ENCODE measurements at regions not wholly inside any gene's neighbourhood (a gene's known extent, or its start where the extent isn't known, plus 50 kb on each side); places are given as distances from the start of the nearest gene placed in this dataset.

DNA sequence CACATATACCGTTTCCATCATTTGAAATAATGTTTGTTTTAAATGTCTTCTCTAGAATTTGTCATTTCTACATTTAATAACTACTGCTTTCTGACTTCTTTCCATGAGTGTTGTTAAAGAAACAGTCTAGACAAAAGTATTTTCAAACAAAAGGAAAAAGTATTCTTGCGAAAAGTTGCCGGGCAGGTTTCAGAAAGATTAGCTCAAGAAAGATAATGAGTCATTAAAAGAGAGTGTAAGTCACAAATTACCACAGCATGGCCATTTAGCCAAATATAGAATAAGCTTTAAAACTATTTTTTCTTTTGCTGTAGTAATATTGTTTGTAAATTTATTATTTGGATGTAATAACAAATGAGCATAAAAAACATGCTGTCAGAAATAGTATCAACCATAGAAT, 493.0 kb downstream of the TLL1 start:
- Histone ChIP-seq H3K9ac (ENCODE audit: low read depth in 1 of 2, low read length in 2 of 2) (no peak overlapping the region), H3K4me1 (ENCODE audit: control insufficient read depth in 4 of 4, insufficient read depth in 4 of 4, low read length in 3 of 4) (no peaks in the 10 kb centered on the region), H3K4me3 (ENCODE audit: low read depth in 1 of 3, low read length in 3 of 3) (no peak overlapping the region), H3K27me3 (ENCODE audit: control insufficient read depth in 4 of 4, insufficient read depth in 4 of 4, low read length in 3 of 4) (no peaks in the 10 kb centered on the region), H3K36me3 (ENCODE audit: control insufficient read depth in 4 of 4, insufficient read depth in 3 of 4, low read depth in 1 of 4, low read length in 3 of 4) (no peaks in the 10 kb centered on the region), H3K27ac (ENCODE audit: low read depth in 1 of 2, low read length in 2 of 2) (no peak overlapping the region), H3K9me3 (ENCODE audit: control insufficient read depth in 4 of 4, low read length in 3 of 4) (no peaks in the 10 kb centered on the region)
- no peak for DNase-seq (ENCODE audit: low spot score)
- 85% methylated on average over 3 of the region's 3 CpGs for WGBS
- no peak for TF ChIP-seq RAD21 (IDR thresholded peaks at IDR 0.05)
- TF ChIP-seq HNF4A (conservative IDR thresholded peaks at IDR 0.05): no peak
- TF ChIP-seq NR2F2 (IDR thresholded peaks at IDR 0.05): no peak
- no peak for TF ChIP-seq EGR1 (IDR thresholded peaks at IDR 0.05; ENCODE audit: low read depth in 2 of 2)
- TF ChIP-seq, protein P1, sequence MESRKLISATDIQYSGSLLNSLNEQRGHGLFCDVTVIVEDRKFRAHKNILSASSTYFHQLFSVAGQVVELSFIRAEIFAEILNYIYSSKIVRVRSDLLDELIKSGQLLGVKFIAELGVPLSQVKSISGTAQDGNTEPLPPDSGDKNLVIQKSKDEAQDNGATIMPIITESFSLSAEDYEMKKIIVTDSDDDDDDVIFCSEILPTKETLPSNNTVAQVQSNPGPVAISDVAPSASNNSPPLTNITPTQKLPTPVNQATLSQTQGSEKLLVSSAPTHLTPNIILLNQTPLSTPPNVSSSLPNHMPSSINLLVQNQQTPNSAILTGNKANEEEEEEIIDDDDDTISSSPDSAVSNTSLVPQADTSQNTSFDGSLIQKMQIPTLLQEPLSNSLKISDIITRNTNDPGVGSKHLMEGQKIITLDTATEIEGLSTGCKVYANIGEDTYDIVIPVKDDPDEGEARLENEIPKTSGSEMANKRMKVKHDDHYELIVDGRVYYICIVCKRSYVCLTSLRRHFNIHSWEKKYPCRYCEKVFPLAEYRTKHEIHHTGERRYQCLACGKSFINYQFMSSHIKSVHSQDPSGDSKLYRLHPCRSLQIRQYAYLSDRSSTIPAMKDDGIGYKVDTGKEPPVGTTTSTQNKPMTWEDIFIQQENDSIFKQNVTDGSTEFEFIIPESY (IDR thresholded peaks at IDR 0.05): no peak
- TF ChIP-seq FOXA2 (IDR thresholded peaks at IDR 0.05): no peak
- TF ChIP-seq GABPA (IDR thresholded peaks at IDR 0.05 in 1 of 2, conservative IDR thresholded peaks at IDR 0.05 in 1 of 2): no peak
- no peak for TF ChIP-seq TAF1 (conservative IDR thresholded peaks at IDR 0.05)
- no peak for TF ChIP-seq RXRA (IDR thresholded peaks at IDR 0.05)
- TF ChIP-seq, protein P2, sequence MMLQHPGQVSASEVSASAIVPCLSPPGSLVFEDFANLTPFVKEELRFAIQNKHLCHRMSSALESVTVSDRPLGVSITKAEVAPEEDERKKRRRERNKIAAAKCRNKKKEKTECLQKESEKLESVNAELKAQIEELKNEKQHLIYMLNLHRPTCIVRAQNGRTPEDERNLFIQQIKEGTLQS (IDR thresholded peaks at IDR 0.05): no peak
- TF ChIP-seq, protein P3, sequence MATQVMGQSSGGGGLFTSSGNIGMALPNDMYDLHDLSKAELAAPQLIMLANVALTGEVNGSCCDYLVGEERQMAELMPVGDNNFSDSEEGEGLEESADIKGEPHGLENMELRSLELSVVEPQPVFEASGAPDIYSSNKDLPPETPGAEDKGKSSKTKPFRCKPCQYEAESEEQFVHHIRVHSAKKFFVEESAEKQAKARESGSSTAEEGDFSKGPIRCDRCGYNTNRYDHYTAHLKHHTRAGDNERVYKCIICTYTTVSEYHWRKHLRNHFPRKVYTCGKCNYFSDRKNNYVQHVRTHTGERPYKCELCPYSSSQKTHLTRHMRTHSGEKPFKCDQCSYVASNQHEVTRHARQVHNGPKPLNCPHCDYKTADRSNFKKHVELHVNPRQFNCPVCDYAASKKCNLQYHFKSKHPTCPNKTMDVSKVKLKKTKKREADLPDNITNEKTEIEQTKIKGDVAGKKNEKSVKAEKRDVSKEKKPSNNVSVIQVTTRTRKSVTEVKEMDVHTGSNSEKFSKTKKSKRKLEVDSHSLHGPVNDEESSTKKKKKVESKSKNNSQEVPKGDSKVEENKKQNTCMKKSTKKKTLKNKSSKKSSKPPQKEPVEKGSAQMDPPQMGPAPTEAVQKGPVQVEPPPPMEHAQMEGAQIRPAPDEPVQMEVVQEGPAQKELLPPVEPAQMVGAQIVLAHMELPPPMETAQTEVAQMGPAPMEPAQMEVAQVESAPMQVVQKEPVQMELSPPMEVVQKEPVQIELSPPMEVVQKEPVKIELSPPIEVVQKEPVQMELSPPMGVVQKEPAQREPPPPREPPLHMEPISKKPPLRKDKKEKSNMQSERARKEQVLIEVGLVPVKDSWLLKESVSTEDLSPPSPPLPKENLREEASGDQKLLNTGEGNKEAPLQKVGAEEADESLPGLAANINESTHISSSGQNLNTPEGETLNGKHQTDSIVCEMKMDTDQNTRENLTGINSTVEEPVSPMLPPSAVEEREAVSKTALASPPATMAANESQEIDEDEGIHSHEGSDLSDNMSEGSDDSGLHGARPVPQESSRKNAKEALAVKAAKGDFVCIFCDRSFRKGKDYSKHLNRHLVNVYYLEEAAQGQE (IDR thresholded peaks at IDR 0.05): no peak
- TF ChIP-seq FOXA1 (IDR thresholded peaks at IDR 0.05): no peak

DNA sequence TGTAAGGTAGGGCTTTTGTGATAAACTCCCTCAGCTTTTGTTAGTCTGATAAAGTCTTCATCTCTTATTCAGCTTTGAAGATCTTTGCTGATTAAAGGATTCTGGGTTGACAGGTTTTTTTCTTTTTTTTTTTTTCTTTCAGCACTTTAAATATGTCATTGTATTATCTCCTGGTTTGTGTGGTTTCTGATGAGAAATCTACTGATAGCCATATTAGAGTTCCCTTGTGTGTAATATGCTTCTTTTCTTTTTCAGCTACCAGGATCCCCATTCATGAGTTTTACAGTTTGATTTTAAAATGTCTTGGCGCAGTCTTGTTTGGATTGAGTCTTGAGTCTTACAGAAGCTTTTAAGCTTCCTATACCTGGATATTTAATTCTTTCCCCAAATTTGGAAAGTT, 504.5 kb downstream of the TLL1 start:
- peaks cover 2 to 15% (median 5%) of the 10 kb centered on the region in 4 donors for H3K9me3 ChIP-seq (ENCODE audit: control insufficient read depth in 4 of 4, low read length in 3 of 4)
- H3K27me3 ChIP-seq (ENCODE audit: control insufficient read depth in 4 of 4, insufficient read depth in 4 of 4, low read length in 3 of 4): no peaks in the 10 kb centered on the region
- TF ChIP-seq GABPA (IDR thresholded peaks at IDR 0.05 in 1 of 2, conservative IDR thresholded peaks at IDR 0.05 in 1 of 2) (no peak), RAD21 (IDR thresholded peaks at IDR 0.05) (no peak), YY1 (IDR thresholded peaks at IDR 0.05) (no peak), TAF1 (conservative IDR thresholded peaks at IDR 0.05) (no peak), EGR1 (IDR thresholded peaks at IDR 0.05; ENCODE audit: low read depth in 2 of 2) (no peak), FOXA1 (IDR thresholded peaks at IDR 0.05) (no peak), NR2F2 (IDR thresholded peaks at IDR 0.05) (no peak)
- TF ChIP-seq, protein P1 (IDR thresholded peaks at IDR 0.05): no peak
- TF ChIP-seq, protein P4, sequence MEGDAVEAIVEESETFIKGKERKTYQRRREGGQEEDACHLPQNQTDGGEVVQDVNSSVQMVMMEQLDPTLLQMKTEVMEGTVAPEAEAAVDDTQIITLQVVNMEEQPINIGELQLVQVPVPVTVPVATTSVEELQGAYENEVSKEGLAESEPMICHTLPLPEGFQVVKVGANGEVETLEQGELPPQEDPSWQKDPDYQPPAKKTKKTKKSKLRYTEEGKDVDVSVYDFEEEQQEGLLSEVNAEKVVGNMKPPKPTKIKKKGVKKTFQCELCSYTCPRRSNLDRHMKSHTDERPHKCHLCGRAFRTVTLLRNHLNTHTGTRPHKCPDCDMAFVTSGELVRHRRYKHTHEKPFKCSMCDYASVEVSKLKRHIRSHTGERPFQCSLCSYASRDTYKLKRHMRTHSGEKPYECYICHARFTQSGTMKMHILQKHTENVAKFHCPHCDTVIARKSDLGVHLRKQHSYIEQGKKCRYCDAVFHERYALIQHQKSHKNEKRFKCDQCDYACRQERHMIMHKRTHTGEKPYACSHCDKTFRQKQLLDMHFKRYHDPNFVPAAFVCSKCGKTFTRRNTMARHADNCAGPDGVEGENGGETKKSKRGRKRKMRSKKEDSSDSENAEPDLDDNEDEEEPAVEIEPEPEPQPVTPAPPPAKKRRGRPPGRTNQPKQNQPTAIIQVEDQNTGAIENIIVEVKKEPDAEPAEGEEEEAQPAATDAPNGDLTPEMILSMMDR (IDR thresholded peaks at IDR 0.05; ENCODE audit: low read depth, low read length, missing input control): no peak

More for the DNA sequence above, 504.5 kb downstream of the TLL1 start:
- no peaks in the 10 kb centered on the region for H3K4me1 ChIP-seq (ENCODE audit: control insufficient read depth in 4 of 4, insufficient read depth in 4 of 4, low read length in 3 of 4)
- no peak overlapping the region for H3K4me3 ChIP-seq (ENCODE audit: low read depth in 1 of 3, low read length in 3 of 3)
- whole genome bisulfite sequencing: 82% methylated on average over 1 of the region's 1 CpG
- no peak for DNase-seq (ENCODE audit: low spot score)
- no peaks in the 10 kb centered on the region for H3K36me3 ChIP-seq (ENCODE audit: control insufficient read depth in 4 of 4, insufficient read depth in 3 of 4, low read depth in 1 of 4, low read length in 3 of 4)
- no peak overlapping the region for H3K27ac ChIP-seq (ENCODE audit: low read depth in 1 of 2, low read length in 2 of 2)
- H3K9ac ChIP-seq (ENCODE audit: low read depth in 1 of 2, low read length in 2 of 2): no peak overlapping the region

All from liver (tissue), 8 donors.